Neural progenitor cell (in vitro differentiated cells): ENCODE measurements at regions not wholly inside any gene's neighbourhood (a gene's known extent, or its start where the extent isn't known, plus 50 kb on each side); places are given as distances from the start of the nearest gene placed in this dataset.
A peak's percentile ranks its signal among the peaks of the same experiment; 100 is the strongest.
"Not testable (repeated sequence)": the region's sequence is repeated elsewhere in the genome, so short reads cannot be mapped to it uniquely, and the experiment has no call there.

Experiments used
- DNase-seq: peaks from one replicate; pipeline ENCODE4 v3.0.0-alpha.2; 2016; ENCODE audit warnings: low spot score
- H2AFZ ChIP-seq: fragments of 200-600 bp; sonication (generic); replicated peaks from 2 replicates; pipeline ENCODE4 v1.6.1; 2016; ENCODE audit warnings: antibody characterized with exemption
- H3F3A ChIP-seq: fragments of 200-600 bp; sonication (generic); 2 replicates; pipeline ENCODE4 v1.6.1; 2016; ENCODE audit warnings: antibody characterized with exemption, low read depth
- H3K27ac ChIP-seq: fragments of 200-600 bp; sonication (generic); 2 replicates; pipeline ENCODE4 v1.5.1; 2016; ENCODE audit warnings: mild to moderate bottlenecking
- H3K27me3 ChIP-seq: fragments of 200-600 bp; sonication (generic); 2 replicates; pipeline ENCODE4 v1.6.1; 2016; ENCODE audit warnings: mild to moderate bottlenecking, moderate library complexity
- H3K36me3 ChIP-seq: fragments of 200-600 bp; sonication (generic); 2 replicates; pipeline ENCODE4 v1.5.1; 2016
- H3K4me1 ChIP-seq: fragments of 200-600 bp; sonication (generic); 2 replicates; pipeline ENCODE4 v1.6.1; 2016; ENCODE audit warnings: mixed run types
- H3K4me2 ChIP-seq: fragments of 200-600 bp; sonication (generic); 2 replicates; pipeline ENCODE4 v1.6.1; 2016
- H3K4me3 ChIP-seq: fragments of 200-600 bp; sonication (generic); 2 replicates; pipeline ENCODE4 v1.5.1; 2016
- H3K79me2 ChIP-seq: fragments of 200-600 bp; sonication (generic); 2 replicates; pipeline ENCODE4 v1.6.1; 2016; ENCODE audit warnings: low read depth
- H3K9ac ChIP-seq: fragments of 200-600 bp; sonication (generic); 2 replicates; pipeline ENCODE4 v1.6.1; 2016
- H3K9me3 ChIP-seq: fragments of 200-600 bp; sonication (generic); 2 replicates; pipeline ENCODE4 v1.5.1; 2016; ENCODE audit warnings: low read depth
- H4K20me1 ChIP-seq: fragments of 200-600 bp; sonication (generic); 2 replicates; pipeline ENCODE4 v1.6.1; 2016; ENCODE audit warnings: low read depth
- H3K27ac Mint-ChIP-seq: 3 replicates; pipeline ENCODE4 v1.8.0; 2021; ENCODE audit warnings: mixed read lengths
- H3K27me3 Mint-ChIP-seq: 2 replicates; pipeline ENCODE4 v1.8.0; 2022; ENCODE audit warnings: low read depth, mild to moderate bottlenecking, inconsistent platforms, moderate library complexity, mixed read lengths; ENCODE audit not compliant: insufficient read depth
- H3K36me3 Mint-ChIP-seq: 3 replicates; pipeline ENCODE4 v1.8.0; 2021; ENCODE audit warnings: mixed read lengths
- H3K4me1 Mint-ChIP-seq: 3 replicates; pipeline ENCODE4 v1.8.0; 2021; ENCODE audit warnings: mixed read lengths
- H3K4me3 Mint-ChIP-seq: 3 replicates; pipeline ENCODE4 v1.8.0; 2021; ENCODE audit warnings: mild to moderate bottlenecking, moderate library complexity, mixed read lengths
- H3K9me3 Mint-ChIP-seq: 3 replicates; pipeline ENCODE4 v1.8.0; 2020; ENCODE audit warnings: mixed read lengths
- CTCF ChIP-seq: fragments of 200-600 bp; sonication (generic); IDR thresholded peaks from 2 replicates; pipeline ENCODE4 v1.5.1; 2017; ENCODE audit warnings: antibody characterized with exemption, mild to moderate bottlenecking

DNA sequence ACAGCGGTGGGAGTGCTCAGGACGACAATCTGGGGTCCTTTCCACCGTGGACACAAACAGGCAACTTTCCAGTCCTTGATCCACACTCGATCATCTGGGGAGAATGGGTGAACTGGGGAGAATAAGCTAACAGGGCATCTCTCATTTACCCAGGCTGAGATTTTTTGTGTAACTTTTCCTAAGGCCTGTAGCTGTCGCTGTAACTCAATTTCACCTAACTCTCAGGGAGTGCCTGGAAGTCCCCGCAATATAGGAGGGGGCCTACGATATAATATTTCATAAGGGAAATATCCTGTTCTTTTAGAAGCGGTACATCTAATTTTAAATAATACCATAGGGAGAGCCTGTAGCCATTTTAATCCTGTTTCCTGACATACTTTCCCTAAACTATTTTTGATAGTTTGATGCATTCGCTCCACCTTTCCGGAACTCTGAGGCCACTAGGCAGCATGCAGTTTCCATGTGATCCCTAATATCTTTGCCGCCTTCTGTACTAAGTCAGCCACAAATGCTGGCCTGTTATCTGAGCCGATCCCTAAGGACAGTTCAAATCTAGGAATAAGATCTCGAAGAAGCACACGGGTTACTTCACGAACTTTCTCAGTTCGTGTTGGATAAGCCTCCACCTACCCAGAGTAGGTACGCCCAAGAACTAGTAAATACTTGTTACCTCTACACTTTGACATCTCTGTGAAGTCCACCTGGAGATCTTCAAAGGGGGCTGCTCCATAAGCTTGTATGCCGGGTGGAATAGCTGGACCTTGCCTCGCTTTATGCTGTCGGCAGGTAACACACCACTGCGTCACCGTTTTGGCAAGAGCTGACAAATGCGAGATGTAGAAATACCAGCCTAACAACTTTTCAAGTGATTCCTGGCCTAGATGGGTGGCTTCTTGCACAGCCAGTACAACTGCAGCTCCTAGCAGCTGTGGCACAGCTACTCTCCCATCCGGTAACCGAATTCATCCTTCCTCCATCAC lies 155.7 kb downstream of the UNC93B1 start:
- H3K4me2 ChIP-seq, H3F3A ChIP-seq, H3K9me3 ChIP-seq, H3K36me3 ChIP-seq, H3K27ac ChIP-seq, H3K9me3 Mint-ChIP-seq, H3K27ac Mint-ChIP-seq, H3K4me3 ChIP-seq, H3K36me3 Mint-ChIP-seq, H3K4me3 Mint-ChIP-seq, H4K20me1 ChIP-seq, H3K79me2 ChIP-seq, H3K4me1 ChIP-seq, H2AFZ ChIP-seq, H3K27me3 ChIP-seq, H3K9ac ChIP-seq, H3K27me3 Mint-ChIP-seq, DNase-seq: not testable (repeated sequence)
- TF ChIP-seq CTCF = peak; percentile 54
- H3K4me1 Mint-ChIP-seq = peaks cover 20% of the 10 kb centered on the region

- not testable (repeated sequence) for DNase-seq, H4K20me1 ChIP-seq, H3K27me3 ChIP-seq, H3K4me1 ChIP-seq, H3K27ac Mint-ChIP-seq, H3K4me3 Mint-ChIP-seq, H3K9me3 Mint-ChIP-seq, H3K4me2 ChIP-seq, H3K9ac ChIP-seq, H3K27me3 Mint-ChIP-seq, H2AFZ ChIP-seq, H3K27ac ChIP-seq, H3K79me2 ChIP-seq, H3K9me3 ChIP-seq, H3K4me3 ChIP-seq, H3K36me3 Mint-ChIP-seq, H3F3A ChIP-seq, H3K36me3 ChIP-seq
- peaks cover 14% of the 10 kb centered on the region for H3K4me1 Mint-ChIP-seq
These were observed 157.6 kb downstream of the UNC93B1 start for GRCh38 chr11:67846303-67846702.

DNA sequence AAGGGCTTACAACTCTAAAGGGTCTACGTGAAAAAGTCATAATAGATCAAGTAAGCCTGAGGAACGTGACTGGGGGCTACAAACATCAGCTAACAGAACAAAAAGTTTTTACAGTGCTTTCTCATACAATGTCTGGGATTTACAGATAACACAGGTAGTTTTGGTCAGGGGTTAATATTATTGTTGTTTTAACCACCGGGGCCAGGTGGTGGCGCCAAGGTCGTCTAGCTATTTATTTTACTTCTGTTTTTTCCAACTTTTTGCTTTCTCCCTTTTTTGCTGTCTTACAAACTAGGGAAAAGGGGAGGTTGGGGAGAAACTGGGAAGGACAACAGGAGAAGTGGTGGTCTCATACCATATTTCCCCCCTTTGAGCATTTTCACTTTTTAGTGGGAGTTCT lies 158.6 kb downstream of the UNC93B1 start:
- not testable (repeated sequence) for DNase-seq, H3K27ac ChIP-seq, H3K4me3 Mint-ChIP-seq, H3K9ac ChIP-seq, H3K27ac Mint-ChIP-seq, H4K20me1 ChIP-seq, H3K4me1 Mint-ChIP-seq, H3F3A ChIP-seq, H3K27me3 ChIP-seq, H3K4me3 ChIP-seq, H3K4me2 ChIP-seq, H3K9me3 Mint-ChIP-seq, H3K4me1 ChIP-seq, H3K27me3 Mint-ChIP-seq, H3K79me2 ChIP-seq, H3K36me3 ChIP-seq, H3K36me3 Mint-ChIP-seq, H3K9me3 ChIP-seq, H2AFZ ChIP-seq

GRCh38 chr11:67840599-67840998 lies 163.3 kb downstream of the UNC93B1 start:
- H3K9me3 ChIP-seq, H3K4me1 ChIP-seq, H3K36me3 Mint-ChIP-seq, H3K27ac Mint-ChIP-seq, H3K79me2 ChIP-seq, H3K36me3 ChIP-seq, DNase-seq, H3K4me3 Mint-ChIP-seq, H3K27ac ChIP-seq, H3K27me3 ChIP-seq, H3K4me2 ChIP-seq, H3K9me3 Mint-ChIP-seq, H4K20me1 ChIP-seq, H3K9ac ChIP-seq, H3F3A ChIP-seq, H3K27me3 Mint-ChIP-seq, H3K4me3 ChIP-seq, H2AFZ ChIP-seq, H3K4me1 Mint-ChIP-seq: not testable (repeated sequence)
- TF ChIP-seq CTCF = peak; percentile 28

GRCh38 chr11:67830152-67830551 lies 155.7 kb upstream of the ALDH3B2 start:
- not testable (repeated sequence) for H3K9ac ChIP-seq, H3K4me1 ChIP-seq, H3K36me3 Mint-ChIP-seq, H3K27me3 ChIP-seq, H2AFZ ChIP-seq, H3K27ac Mint-ChIP-seq, H3F3A ChIP-seq, H3K4me3 ChIP-seq, H3K4me2 ChIP-seq, H4K20me1 ChIP-seq, H3K9me3 Mint-ChIP-seq, H3K79me2 ChIP-seq, H3K36me3 ChIP-seq, H3K27ac ChIP-seq, H3K9me3 ChIP-seq, H3K4me1 Mint-ChIP-seq, DNase-seq, H3K4me3 Mint-ChIP-seq
- peaks cover 11% of the 10 kb centered on the region for H3K27me3 Mint-ChIP-seq

GRCh38 chr11:67826951-67827296 lies 152.5 kb upstream of the ALDH3B2 start:
- not testable (repeated sequence) for H3K27me3 ChIP-seq, H3K4me1 ChIP-seq, H3K4me2 ChIP-seq, H3K4me3 Mint-ChIP-seq, H3K27ac Mint-ChIP-seq, H3K9ac ChIP-seq, H3F3A ChIP-seq, H3K36me3 Mint-ChIP-seq, H3K36me3 ChIP-seq, H3K27ac ChIP-seq, H3K4me1 Mint-ChIP-seq, H2AFZ ChIP-seq, H3K9me3 Mint-ChIP-seq, H3K4me3 ChIP-seq, H3K9me3 ChIP-seq, DNase-seq, H3K79me2 ChIP-seq, H3K27me3 Mint-ChIP-seq, H4K20me1 ChIP-seq
